Ovary (tissue), 3 donors: ENCODE measurements at regions not wholly inside any gene's neighbourhood (a gene's known extent, or its start where the extent isn't known, plus 50 kb on each side); places are given as distances from the start of the nearest gene placed in this dataset.

Experiments used
- CTCF ChIP-seq, 3 donors: fragments of 450-650 bp in 2 of 3; fragments of 200-600 bp in 1 of 3; IDR thresholded peaks; one replicate each; pipeline versions ENCODE4 v1.5.1 to v1.8.0; 2016 to 2022; ENCODE audit warnings: antibody characterized with exemption in 3 of 3, mild to moderate bottlenecking in 1 of 3
- POLR2A ChIP-seq: fragments of 450-650 bp; IDR thresholded peaks from one replicate; pipeline ENCODE4 v1.6.1; 2017; ENCODE audit warnings: antibody characterized with exemption, mild to moderate bottlenecking, moderate library complexity
- donor health status: DM: no; HTN: no; CAD: no.

- no peak for TF ChIP-seq POLR2A
- TF ChIP-seq CTCF (IDR thresholded peaks at IDR 0.05) = no peak
Measured at GRCh38 chr5:54403121-54403520, 52.4 kb upstream of the HSPB3 start.
